Karpas-422 (cell line): ENCODE measurements at regions not wholly inside any gene's neighbourhood (a gene's known extent, or its start where the extent isn't known, plus 50 kb on each side); places are given as distances from the start of the nearest gene placed in this dataset.

Source experiments
- DNase-seq: peaks from one replicate; pipeline ENCODE4 v3.0.0-alpha.2; 2015
- H2AFZ ChIP-seq: fragments of 200-600 bp; sonication (generic); 2 replicates; pipeline ENCODE4 v1.6.1; 2014; ENCODE audit warnings: antibody characterized with exemption, low read length, mixed read lengths
- H3K27ac ChIP-seq: fragments of 200-600 bp; sonication (generic); 2 replicates; pipeline ENCODE4 v1.5.1; 2014; ENCODE audit warnings: mild to moderate bottlenecking, low read length, moderate library complexity
- H3K27me3 ChIP-seq: fragments of 200-600 bp; sonication (generic); 2 replicates; pipeline ENCODE4 v1.6.1; 2014; ENCODE audit warnings: low read length, mixed read lengths
- H3K36me3 ChIP-seq: fragments of 200-600 bp; sonication (generic); 2 replicates; pipeline ENCODE4 v1.6.1; 2014; ENCODE audit warnings: low read length, mixed read lengths; ENCODE audit not compliant: insufficient read depth
- H3K4me1 ChIP-seq: fragments of 200-600 bp; sonication (generic); 2 replicates; pipeline ENCODE4 v1.6.1; 2014; ENCODE audit warnings: mild to moderate bottlenecking, low read length, mixed read lengths
- H3K4me2 ChIP-seq: fragments of 200-600 bp; sonication (generic); 2 replicates; pipeline ENCODE4 v1.6.1; 2014; ENCODE audit warnings: low read length, low read depth, mild to moderate bottlenecking; ENCODE audit not compliant: poor library complexity, severe bottlenecking
- H3K4me3 ChIP-seq: fragments of 200-600 bp; sonication (generic); 2 replicates; pipeline ENCODE4 v1.5.1; 2014; ENCODE audit warnings: mild to moderate bottlenecking, antibody characterized with exemption, low read length, mixed read lengths
- H3K79me2 ChIP-seq: fragments of 200-600 bp; sonication (generic); 2 replicates; pipeline ENCODE4 v1.6.1; 2014; ENCODE audit warnings: mild to moderate bottlenecking, low read length, mixed read lengths
- H3K9ac ChIP-seq: fragments of 200-600 bp; sonication (generic); 2 replicates; pipeline ENCODE4 v1.6.0; 2014; ENCODE audit warnings: low read length
- H3K9me2 ChIP-seq: fragments of 200-600 bp; sonication (generic), shearing (Covaris generic); replicated peaks from 2 replicates; pipeline ENCODE4 v1.6.0; 2014; ENCODE audit warnings: mild to moderate bottlenecking, low read length, moderate library complexity; ENCODE audit not compliant: insufficient read depth
- H3K9me3 ChIP-seq: fragments of 300-700, 200-600 bp; sonication (generic); 2 replicates; pipeline ENCODE4 v1.6.1; 2014; ENCODE audit warnings: low read length, mixed read lengths
- H4K20me1 ChIP-seq: fragments of 200-600 bp; sonication (generic); 2 replicates; pipeline ENCODE4 v1.6.1; 2014; ENCODE audit warnings: mild to moderate bottlenecking, antibody characterized with exemption, low read length, low read depth; ENCODE audit not compliant: insufficient read depth

DNA sequence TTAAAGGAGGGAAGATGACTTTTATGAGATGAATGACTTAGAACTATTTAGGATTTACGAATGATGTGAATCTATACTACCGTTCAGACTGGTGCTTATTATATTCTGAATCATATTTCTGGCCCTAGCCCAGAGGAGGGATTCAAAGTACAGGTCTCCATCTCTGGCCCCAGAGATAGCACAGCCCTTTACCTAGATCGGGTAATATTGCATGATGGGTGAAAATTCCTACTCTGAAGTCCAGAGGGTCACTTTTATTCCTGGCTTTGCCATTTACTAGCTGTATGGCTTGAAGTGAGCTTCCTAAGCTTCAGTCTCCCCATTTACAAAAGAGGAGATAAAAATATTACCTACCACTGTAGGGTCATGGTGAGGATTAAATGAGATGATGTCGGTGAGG is 135.8 kb upstream of the OSR1 start:
- DNase-seq = no peak
- Histone ChIP-seq H3K9me2 (no peaks in the 10 kb centered on the region), H3K4me3 (no peak overlapping the region)

DNA sequence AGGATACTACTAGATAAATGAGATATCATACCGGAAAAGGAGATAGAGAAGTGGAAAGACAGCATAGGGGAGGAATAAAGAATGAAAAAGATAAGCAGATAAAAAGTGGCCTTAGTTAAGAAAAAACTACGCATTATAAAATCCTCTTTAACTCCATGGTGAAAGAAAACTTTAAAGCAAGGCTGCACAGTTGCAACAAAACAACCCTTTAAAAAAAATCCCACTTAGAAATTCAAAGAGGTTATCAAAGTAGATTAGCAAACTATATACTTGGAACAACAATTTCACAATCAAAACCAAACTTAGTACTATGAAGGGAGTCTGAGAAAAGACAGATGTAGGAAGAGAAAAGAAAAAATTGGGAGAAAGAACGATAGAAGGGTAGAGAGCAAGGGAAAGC is 133.4 kb upstream of the OSR1 start:
- Histone ChIP-seq H3K27me3 (no peaks in the 10 kb centered on the region), H3K27ac (no peak overlapping the region), H3K36me3 (no peaks in the 10 kb centered on the region), H3K79me2 (no peaks in the 10 kb centered on the region), H3K4me1 (no peaks in the 10 kb centered on the region), H3K4me3 (no peak overlapping the region), H3K9ac (no peak overlapping the region), H2AFZ (no peak overlapping the region), H4K20me1 (no peaks in the 10 kb centered on the region), H3K9me2 (no peaks in the 10 kb centered on the region), H3K9me3 (no peaks in the 10 kb centered on the region), H3K4me2 (no peak overlapping the region)
- DNase-seq = no peak

More for the DNA sequence above, 135.8 kb upstream of the OSR1 start:
- Histone ChIP-seq H2AFZ (no peak overlapping the region), H3K27ac (no peak overlapping the region), H3K4me1 (no peaks in the 10 kb centered on the region), H3K9ac (no peak overlapping the region), H3K36me3 (no peaks in the 10 kb centered on the region), H3K79me2 (no peaks in the 10 kb centered on the region), H4K20me1 (no peaks in the 10 kb centered on the region), H3K4me2 (no peak overlapping the region), H3K9me3 (no peaks in the 10 kb centered on the region), H3K27me3 (no peaks in the 10 kb centered on the region)

DNA sequence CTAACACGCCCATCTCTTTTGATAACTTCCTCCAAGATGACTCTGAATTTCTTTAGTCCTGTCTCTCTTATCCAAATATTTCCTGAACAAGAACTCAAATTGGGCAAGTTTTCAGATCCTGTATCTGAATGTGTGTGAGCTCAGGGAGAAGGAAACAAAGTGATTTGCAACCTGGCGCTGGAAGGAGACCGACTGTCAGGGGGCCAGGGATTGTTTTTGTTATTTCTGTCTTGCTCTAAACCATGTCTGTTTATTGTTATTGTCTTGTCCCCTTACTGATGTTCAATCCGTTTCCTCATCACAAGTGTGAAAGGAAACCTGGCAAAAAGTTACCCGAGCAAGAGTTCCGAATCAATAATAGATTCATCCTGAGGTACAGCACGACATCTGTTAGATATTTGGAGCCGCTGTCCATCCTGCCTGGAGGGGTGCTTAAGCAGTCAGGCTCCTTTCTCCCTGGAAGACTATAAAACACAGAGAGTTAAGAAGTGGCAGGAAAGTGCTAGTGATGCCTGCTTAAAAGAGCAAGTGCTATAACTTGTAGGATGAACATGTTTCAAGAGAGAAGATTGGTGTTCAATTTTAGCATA is 132.5 kb upstream of the OSR1 start:
- no peaks in the 10 kb centered on the region for H3K36me3 ChIP-seq
- H3K4me3 ChIP-seq = no peak overlapping the region
- no peaks in the 10 kb centered on the region for H3K79me2 ChIP-seq
- H3K4me1 ChIP-seq = no peaks in the 10 kb centered on the region
- no peak overlapping the region for H2AFZ ChIP-seq
- no peaks in the 10 kb centered on the region for H4K20me1 ChIP-seq
- H3K27ac ChIP-seq = no peak overlapping the region
- no peak overlapping the region for H3K9ac ChIP-seq
- no peaks in the 10 kb centered on the region for H3K9me2 ChIP-seq
- no peaks in the 10 kb centered on the region for H3K27me3 ChIP-seq
- H3K9me3 ChIP-seq = no peaks in the 10 kb centered on the region
- no peak overlapping the region for H3K4me2 ChIP-seq
- DNase-seq = no peak

DNA sequence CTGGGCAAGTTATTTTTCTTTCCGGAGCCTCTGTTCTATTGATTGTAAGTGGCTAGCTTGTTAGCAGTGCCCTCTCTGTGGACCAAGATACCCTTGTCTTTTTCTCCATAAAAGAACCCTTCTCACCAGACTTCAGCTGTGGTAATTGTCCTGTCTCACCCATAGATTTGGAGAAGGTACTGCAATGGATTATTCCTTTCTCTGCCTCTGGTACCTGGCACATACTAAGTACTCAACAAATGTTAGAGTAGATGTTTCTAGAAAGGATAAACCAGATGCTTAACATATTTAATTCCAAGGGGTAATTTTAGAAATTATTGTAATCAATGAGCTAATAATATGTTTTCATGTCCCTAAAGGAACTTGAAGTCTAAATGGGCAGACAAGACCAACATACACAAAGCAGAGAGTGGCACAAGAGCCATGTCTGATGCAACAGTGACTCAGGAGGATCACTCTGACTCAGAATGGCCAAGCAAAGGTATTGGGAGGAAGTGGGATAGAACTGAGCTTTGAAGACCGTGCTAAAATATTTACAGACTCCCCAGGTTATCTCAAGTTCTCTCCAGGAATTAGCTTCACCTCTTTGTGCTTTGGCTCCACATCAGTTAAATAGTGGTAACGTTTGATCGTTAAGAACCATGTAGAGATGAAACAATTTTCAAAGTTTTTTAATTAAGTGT is 129.7 kb upstream of the OSR1 start:
- no peak overlapping the region for H3K4me2 ChIP-seq

DNA sequence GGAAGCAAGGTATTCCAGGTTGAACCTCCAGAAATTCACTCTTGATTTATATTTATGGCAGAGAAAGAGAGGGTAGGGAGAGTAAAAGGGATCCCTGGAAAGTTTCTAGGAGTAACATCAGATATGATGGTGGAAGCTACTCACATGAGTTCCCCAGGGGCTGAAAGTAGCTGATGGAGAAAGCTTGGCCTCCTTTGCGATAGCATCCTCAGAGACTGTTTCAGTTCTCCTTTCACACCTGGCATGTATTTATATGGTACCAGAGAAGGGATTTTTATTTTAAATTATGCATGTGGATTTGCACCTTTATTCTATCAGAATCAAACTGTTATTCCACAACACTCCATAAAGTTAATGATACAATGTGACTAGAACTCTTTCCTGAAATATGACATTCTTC is 126.3 kb upstream of the OSR1 start:
- H3K4me3 ChIP-seq = no peak overlapping the region
- no peaks in the 10 kb centered on the region for H3K9me3 ChIP-seq
- no peaks in the 10 kb centered on the region for H4K20me1 ChIP-seq
- peak; percentile 42 for DNase-seq
- no peak overlapping the region for H3K27ac ChIP-seq
- H3K4me1 ChIP-seq = no peaks in the 10 kb centered on the region
- H3K9ac ChIP-seq = no peak overlapping the region
- no peaks in the 10 kb centered on the region for H3K9me2 ChIP-seq
- H3K27me3 ChIP-seq = no peaks in the 10 kb centered on the region
- no peaks in the 10 kb centered on the region for H3K79me2 ChIP-seq
- no peak overlapping the region for H3K4me2 ChIP-seq
- no peak overlapping the region for H2AFZ ChIP-seq
- no peaks in the 10 kb centered on the region for H3K36me3 ChIP-seq

More for the DNA sequence above, 129.7 kb upstream of the OSR1 start:
- H3K4me3 ChIP-seq = no peak overlapping the region
- H3K27me3 ChIP-seq = no peaks in the 10 kb centered on the region
- no peak overlapping the region for H3K9ac ChIP-seq
- no peaks in the 10 kb centered on the region for H3K9me3 ChIP-seq
- H3K9me2 ChIP-seq = no peaks in the 10 kb centered on the region
- H3K79me2 ChIP-seq = no peaks in the 10 kb centered on the region
- DNase-seq = no peak
- H3K36me3 ChIP-seq = no peaks in the 10 kb centered on the region
- no peak overlapping the region for H2AFZ ChIP-seq
- H4K20me1 ChIP-seq = no peaks in the 10 kb centered on the region
- no peak overlapping the region for H3K27ac ChIP-seq
- no peaks in the 10 kb centered on the region for H3K4me1 ChIP-seq

DNA sequence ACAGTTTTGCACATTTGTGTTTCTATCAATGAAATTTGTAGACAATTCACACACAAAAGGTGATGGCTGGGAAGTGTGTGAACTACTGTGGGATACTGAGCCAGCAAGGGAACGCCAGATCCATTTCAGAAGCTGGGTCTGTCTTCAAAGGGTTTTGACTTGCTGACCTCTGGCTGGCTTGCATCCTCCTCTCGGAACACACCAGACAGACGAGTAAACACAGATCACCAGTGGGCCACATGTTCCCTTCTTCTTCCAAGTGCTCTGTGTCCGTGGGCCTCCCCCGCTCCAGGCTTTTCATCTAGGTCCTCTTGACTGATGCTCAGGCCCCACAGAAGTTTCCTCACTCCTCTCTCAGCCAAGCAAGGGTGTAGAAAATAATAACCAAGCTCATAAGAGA is 122.2 kb upstream of the OSR1 start:
- no peaks in the 10 kb centered on the region for H3K4me1 ChIP-seq
- no peaks in the 10 kb centered on the region for H3K27me3 ChIP-seq
- H3K36me3 ChIP-seq = no peaks in the 10 kb centered on the region
- no peak overlapping the region for H3K4me3 ChIP-seq
- H3K9ac ChIP-seq = no peak overlapping the region
- H3K9me3 ChIP-seq = no peaks in the 10 kb centered on the region
- DNase-seq = no peak
- no peaks in the 10 kb centered on the region for H3K9me2 ChIP-seq
- H3K79me2 ChIP-seq = no peaks in the 10 kb centered on the region
- no peak overlapping the region for H3K4me2 ChIP-seq
- H2AFZ ChIP-seq = no peak overlapping the region
- H4K20me1 ChIP-seq = no peaks in the 10 kb centered on the region
- H3K27ac ChIP-seq = no peak overlapping the region

DNA sequence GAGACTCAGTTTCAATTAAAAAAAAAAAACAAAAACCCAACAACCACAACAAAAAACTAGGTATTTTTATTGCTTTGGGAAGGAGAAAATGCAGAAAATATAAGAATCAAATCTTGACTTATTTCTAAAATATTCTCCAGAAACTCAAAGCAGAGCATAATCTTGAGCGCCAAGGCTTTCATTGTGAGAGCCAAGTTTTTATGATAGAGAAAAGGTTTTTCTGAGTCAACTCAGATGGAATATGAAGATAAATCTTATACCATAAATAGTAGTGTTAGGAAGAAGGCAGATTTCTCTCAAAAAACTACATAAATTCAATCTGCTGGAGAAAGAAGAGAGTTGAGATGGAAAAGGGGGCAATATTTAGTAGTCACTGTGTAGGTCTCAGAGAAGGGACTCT is 121.2 kb upstream of the OSR1 start:
- no peak overlapping the region for H3K27ac ChIP-seq
- no peaks in the 10 kb centered on the region for H3K79me2 ChIP-seq
- H3K9ac ChIP-seq = no peak overlapping the region
- no peak overlapping the region for H2AFZ ChIP-seq
- no peaks in the 10 kb centered on the region for H3K9me3 ChIP-seq
- no peak overlapping the region for H3K4me3 ChIP-seq
- no peak overlapping the region for H3K4me2 ChIP-seq
- H4K20me1 ChIP-seq = no peaks in the 10 kb centered on the region
- no peaks in the 10 kb centered on the region for H3K4me1 ChIP-seq
- DNase-seq = no peak
- H3K27me3 ChIP-seq = no peaks in the 10 kb centered on the region
- H3K36me3 ChIP-seq = no peaks in the 10 kb centered on the region
- no peaks in the 10 kb centered on the region for H3K9me2 ChIP-seq

DNA sequence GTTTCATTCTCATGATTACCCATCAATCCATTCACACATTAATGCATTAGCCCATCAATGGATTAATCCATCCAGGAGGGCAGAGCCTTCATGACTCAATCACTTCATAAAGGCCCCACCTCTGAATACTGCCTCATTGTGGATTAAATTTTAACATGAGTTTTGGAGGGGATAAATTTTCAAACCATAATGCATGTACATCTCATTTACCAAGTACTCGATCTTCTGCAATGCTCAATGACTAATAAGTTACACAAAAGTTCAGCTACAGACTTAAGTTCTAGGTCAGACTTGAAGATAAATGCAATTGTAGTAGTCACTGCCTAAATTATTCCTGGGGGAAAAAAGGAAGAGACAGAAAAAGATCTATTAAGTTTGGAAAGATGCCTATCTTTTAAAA is 120.0 kb upstream of the OSR1 start:
- Histone ChIP-seq H3K9ac (no peak overlapping the region), H3K9me3 (no peaks in the 10 kb centered on the region), H3K79me2 (no peaks in the 10 kb centered on the region)

More for the DNA sequence above, 120.0 kb upstream of the OSR1 start:
- no peak for DNase-seq
- no peaks in the 10 kb centered on the region for H3K4me1 ChIP-seq
- no peaks in the 10 kb centered on the region for H3K27me3 ChIP-seq
- no peaks in the 10 kb centered on the region for H3K9me2 ChIP-seq
- H3K27ac ChIP-seq = no peak overlapping the region
- no peak overlapping the region for H3K4me3 ChIP-seq
- H3K36me3 ChIP-seq = no peaks in the 10 kb centered on the region
- H3K4me2 ChIP-seq = no peak overlapping the region
- no peaks in the 10 kb centered on the region for H4K20me1 ChIP-seq
- no peak overlapping the region for H2AFZ ChIP-seq
